NCI-H146 (cell line): ENCODE measurements at regions not wholly inside any gene's neighbourhood (a gene's known extent, or its start where the extent isn't known, plus 50 kb on each side); places are given as distances from the start of the nearest gene placed in this dataset.

Experiments used
- DNase-seq: peaks from one replicate; lab custom pipeline; 2025; lab: John Stamatoyannopoulos, UW

DNA sequence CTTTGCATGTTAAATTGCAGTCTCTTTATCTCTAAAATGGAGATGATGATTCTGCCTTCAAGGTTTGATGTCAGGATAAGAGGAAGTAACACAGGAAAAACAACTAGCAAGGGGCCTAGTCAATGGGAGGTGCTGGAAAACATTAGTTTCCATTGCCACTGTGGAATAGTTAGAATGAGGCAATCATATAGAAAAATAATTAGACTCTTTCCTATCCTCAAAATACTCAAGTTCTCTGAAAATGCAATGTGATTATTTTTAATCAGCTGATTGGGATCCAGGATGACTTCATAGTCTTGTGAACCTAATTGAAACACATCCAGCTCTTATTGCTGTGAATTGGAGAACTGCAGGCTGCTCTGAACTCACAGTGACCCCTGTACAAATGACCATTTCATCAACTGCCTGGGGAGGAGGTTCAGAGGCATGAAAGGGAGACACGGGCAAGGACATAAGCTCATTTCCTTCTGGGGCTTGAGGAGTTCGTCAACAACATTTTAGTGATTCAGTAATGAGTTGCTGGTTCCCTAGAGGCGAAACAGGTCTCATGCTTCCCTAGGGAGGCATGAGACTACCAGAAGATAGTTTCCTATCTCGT lies 422.5 kb downstream of the LPIN1 start:
- no peak for DNase-seq

DNA sequence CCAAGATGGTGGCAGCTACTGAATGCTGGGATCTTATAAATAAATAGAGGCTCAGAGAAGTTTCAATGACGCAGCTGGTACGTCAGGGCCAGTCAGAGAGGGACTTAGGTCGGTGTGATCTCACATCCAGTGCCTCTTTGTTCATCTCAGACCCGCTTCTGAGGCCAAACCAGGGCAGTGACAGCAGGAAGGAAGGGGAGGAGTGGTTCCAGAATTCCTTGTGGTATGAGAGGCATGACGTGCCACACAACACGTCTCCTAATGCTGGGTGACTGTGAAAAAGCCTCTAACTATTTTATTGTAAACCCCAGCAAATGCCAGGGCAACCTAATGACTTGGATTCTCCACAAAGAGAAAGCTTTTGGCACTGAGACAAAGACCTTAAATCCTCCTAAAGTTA lies 423.3 kb downstream of the LPIN1 start:
- no peak for DNase-seq

DNA sequence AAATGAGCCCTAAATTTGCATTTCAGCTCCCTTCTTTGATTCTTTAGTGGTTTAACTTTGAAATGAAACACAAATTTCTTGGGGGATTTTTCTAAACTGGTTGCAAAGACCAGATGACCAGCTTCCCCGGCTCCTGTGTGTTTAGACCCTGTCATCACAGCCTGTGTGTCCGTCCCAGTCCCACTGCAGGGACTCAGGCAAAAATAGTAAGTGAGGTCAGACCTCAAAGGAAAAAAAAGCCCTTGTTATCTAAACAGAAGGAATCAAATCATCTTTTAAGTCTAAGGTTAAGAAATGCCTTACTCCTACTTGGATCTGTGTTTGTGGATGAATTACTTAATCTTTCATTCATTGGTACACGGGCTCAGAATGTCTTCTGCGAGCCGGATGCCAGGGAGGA lies 423.7 kb downstream of the LPIN1 start:
- no peak for DNase-seq

DNA sequence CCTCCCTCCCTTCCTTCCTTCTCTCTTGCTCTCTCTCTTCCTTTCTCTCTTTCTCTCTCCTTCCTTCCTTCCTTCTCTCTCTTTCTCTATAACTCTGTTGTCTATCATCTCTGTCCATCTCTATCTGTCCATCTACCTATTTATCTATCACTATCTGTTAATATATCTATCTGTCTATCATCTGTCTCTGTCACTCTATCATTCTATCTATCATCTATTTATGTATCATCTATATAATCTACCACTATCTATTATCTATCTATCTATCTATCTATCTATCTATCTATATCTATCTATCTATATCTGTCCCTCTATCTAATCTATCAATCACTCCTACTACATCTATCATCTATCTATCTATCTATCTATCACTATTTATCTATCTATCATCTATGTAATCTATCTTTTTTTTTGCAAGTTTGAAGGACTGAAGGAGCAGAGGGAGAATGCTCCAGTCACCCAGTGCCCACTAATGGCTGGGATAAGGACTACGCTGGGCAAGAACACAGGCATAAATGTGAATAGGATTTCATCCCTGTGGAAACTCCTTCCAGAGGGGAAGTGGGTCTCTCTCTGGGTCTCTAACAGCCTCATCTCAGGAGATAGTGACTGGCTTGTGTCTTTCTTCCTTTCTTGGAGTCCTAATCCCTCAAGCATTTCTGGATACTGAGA lies 427.0 kb downstream of the LPIN1 start:
- no peak for DNase-seq

DNA sequence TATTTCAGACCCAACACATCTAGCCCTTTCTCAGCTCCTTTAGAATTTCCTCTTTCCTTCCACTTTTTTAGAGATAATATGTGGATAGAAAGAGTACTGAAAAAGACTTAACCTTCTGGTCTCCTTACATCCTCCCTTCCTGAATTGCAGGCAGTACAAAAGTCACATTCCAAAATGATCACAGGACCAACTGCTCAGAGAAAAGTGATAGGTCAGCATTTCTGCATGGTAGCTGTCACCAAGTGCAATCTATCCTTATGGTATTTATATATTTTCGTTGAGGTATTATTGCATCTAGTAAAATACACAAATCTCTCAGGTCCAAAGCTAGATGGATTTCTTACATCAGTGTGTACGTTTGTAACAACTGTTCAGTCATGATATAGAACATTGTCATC lies 427.5 kb downstream of the LPIN1 start:
- DNase-seq: no peak

DNA sequence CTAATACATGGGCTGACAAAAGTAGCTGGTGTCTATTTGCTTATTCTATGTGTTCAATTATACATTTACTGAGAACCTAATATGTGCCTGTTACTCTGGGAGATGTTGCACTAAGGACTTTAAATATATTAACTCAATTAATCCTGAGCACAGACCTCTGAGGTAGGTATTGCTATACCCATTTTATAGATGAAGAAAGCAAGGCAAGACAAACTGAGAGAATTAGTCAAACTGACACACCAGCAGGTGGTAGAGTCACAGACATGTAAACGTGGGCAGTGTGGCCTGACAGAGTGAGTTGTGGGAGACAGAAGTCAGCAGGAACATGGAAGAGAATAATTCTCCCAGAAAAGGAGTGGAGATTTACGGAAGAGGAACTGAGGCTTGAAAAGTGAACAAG lies 428.9 kb downstream of the LPIN1 start:
- no peak for DNase-seq

DNA sequence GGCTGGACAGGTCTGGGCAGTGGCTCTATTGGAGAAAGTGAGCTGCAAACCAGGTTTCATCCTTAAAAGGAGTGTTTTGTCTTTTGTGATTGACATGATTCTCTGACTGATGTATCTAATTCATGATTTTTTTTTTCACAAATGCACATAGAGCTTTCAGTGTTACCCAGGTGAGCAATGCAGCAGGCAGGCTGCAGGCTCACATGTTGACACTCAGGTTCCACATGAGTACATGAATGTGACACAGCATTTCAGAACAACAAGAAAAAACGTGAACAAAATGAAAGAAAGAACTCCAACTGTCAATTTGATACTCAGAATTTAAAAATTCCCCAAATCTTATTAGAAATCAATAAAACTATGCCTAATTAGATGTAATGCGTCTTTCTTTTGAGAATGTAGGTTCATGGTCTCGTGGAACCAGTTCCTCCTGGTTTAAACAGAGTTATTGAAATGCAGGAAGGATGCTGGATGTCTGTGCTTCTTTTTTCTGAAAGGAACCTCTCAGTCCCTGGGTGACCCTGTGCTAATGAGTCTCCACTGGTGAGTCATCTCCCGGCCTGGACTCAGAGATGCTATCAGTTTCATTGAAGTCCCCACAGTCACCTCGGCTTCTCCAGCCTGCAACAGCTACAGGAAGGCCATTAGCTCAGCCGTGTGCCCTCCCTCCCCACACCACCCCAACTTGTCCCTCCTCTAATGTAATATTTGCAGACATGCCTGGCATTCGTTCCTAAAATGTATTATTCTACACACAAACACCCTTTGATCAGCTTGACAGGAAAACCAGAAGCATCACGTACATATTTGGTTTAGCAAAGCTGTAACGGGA lies 430.4 kb downstream of the LPIN1 start:
- no peak for DNase-seq

DNA sequence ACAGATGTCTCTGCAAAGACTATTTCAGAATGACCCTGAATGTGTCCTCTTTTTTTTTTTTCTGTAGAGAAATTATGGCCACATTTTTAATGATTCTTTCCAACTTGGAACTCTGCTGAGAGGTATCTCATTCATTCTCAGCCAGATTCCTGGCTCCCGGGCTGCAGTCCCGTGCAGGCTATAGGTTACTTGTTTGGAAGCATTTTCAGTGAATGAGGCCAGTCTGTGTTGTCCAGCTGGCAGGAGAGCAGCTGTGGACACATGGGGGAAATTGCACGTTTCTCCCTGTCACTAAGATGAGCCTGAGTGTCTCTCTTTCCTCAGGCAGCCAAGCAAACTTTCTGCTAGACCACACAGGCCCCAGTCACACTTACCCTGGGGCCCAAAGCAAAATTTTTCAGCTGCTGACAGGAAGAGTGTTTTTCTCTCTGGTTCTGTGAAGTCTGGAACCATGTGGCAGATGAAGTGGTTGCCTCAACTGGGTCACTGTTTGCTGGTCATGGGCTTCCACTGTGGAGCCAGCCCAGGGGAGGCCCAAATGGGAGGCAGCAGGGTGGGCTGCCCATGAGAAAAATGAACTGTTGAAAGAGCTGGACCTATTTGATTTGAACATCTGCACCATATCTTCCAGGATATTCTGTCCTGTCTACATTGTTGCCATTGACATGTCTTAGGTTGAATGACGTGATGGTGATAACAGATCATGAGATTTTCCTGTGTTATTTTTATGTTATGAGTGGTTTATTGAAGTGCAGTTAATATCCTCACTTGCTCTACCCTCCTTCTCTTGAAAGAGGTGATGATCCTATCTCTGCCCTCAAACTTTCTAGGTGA lies 431.2 kb downstream of the LPIN1 start:
- DNase-seq: no peak

DNA sequence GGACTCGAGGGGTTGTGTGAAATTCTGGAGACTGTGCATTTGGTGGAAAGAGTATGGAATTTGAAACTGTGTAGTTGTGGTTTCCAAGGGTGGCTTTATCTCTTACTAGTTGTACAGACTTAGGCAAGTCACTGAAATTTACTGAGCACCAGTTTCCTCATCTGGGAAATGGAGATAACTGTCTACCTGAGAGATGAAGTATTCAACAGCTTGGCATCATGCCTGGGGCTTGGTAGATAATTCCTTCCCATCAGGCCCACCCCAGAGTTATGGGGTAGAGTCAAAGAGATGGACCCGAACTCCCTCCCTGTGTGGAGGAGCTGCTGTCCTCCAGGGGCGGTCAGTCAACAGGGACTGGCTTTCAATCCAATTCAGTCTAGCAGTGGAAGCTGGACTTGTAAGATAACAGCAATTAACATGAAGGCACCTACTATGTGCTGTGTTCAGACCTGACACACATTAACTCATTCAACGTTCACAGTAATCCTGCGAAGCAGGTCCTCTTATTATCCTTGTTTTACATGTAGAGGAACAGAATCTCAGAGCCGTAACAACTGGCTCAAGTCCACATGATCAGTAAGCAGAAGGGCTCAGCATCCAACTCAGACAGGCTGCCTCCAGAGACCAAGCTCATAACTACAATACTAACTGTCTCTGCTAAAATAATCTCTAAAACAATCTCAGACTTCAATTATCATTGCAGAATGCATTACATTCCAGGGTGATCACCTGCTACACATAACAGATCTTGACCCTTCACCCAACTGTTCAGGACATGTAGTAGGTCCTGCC lies 432.1 kb downstream of the LPIN1 start:
- no peak for DNase-seq

DNA sequence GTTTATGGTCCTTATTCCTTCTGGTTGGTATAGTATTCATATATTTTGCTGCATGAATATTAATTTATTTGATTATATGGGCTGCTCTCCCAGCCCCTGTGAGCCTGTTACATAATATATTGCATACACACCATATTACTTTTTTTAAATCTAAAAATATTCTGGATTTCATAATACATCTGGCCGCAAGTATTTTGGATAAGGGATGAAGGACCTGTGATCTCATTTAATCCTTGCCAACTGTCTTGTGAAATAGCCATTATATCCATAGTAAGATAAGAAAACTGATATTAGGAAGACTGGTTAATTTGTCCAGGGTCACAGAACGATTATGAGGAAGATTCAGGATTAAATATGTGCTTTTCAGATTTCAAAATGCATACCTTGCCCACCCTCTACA lies 433.6 kb downstream of the LPIN1 start:
- no peak for DNase-seq

DNA sequence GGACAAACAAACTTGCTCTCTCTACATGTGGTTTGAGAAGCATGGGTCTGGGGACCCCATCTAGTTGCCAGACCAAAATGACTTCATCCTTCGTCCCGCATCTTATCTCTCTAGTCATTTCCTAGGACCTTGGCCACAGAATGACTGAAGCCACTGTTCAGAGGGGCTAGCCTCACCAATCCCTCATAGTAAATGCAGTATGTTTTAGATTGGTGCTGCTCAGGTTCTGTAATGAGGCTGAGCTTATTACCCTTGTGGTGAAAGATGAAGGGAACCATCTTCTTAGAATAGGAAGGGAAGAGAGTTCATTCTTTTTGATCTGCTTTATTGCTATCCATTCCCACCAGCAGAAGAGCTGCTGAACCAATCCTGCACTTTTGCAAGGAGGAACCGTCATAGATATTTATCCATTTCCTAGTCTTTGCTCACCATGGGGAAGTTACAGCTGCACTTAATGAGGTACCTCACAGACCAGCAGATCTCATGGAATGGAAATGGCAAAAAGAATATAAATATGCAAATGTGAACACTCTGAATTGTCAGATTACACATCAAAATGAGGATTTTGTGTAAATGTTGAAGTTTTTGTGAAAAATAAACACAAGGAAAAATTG lies 436.7 kb downstream of the LPIN1 start:
- no peak for DNase-seq

DNA sequence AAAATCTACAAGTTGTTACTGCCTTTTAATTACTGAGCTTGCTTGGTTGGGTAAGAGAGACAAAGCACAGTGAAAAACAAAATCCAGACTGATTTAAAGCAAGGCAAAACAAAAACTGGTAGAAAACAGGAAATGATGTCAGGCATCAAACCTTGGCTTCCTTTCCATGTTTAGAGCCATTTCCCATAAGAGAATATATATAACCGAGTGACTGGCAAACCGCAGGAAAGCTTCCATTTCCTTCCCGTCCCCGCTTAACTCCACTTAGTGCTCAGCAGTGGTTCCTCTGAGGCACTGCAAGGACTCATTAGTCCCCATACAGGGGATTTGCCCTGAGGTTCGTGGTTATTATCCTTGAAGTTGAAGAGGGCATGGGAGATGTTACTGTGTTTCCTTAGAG lies 446.3 kb downstream of the LPIN1 start:
- DNase-seq: no peak

DNA sequence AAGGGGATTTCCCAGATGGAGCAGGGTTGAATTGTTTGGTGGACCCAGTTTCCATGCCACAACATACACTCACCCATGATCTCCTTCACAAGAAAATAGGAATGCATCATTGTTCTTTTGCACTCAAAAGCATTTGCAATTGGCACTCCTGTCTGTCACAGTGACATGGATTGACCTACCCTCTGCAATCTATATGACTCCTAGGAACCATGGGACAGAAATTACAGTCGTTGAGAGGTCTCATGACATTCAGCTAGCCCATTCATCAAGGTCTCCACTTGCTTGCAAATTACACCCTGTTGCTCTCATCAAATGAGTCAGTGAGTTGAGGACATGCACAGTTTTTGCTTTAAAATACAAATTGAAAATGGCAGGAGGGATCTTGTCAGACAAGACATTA lies 448.5 kb downstream of the LPIN1 start:
- no peak for DNase-seq

DNA sequence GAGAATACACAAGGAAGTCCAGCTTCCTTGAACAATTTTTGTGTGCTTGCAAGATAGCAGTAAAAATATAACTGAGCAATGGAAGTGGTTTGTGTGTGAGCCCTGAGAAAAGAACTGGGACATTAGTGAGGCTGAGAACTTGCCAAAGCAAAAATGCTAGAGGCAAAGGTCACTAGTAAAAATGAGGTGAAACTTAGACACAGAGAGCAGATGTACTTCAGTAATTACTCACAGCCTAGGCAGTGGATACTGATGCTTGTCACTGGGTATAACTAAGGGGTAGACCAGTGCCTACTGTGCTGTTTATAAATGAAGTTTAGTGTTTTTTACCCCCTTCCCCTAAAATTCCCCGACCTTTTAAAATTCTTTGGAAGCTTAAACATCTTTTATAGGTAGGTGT lies 450.1 kb downstream of the LPIN1 start:
- DNase-seq: no peak

DNA sequence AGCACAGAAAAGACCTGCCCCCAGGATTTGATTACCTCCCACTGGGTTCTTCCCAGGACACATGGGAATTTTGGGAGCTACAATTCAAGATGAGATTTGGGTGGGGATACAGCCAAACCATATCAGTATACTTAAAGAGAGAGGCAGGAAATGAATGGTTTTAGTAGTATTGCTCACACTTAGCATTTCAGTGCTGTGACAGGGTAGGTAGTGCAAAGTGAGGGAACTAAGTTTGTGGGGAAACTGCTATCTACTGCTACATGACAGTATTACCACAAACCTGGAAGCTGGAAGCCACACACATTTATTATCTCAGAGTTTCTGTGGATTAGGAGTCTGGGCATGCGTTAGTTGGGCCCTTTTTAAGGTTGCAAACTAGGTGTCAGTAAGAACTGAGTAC lies 450.7 kb downstream of the LPIN1 start:
- DNase-seq: no peak

DNA sequence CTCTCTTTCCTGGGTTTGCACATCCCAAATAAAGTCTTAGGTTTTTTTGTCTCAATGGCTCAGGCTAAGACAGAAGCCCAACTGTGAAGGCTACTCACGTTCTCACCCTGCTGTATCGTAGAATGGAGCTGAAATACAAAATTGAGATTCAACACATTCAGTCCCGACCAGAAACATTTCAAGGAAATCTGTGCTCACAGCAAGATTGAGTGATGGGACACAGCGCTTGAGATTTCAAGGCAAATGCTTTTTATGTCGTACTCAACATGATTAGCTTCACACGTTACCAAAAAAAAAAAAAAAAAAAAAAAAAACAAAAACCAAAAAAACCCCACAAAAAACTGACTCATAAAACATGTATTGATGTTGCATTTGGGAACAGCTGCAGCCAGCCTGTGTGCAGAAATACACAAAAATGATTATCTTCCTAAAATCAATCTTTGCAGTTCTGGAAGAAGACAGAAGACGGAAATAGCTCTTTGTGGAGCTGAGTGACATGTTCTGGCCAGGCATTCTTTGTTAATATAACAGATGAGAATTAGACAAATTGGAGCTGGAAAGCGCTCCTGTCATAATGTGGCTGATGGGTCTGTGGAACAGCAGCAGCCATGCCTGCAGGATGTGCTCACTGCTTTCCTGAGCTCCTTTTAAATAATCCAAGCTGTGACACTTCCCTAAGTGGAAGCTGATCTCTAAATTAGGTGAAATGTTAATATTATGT lies 453.2 kb downstream of the LPIN1 start:
- DNase-seq: no peak

DNA sequence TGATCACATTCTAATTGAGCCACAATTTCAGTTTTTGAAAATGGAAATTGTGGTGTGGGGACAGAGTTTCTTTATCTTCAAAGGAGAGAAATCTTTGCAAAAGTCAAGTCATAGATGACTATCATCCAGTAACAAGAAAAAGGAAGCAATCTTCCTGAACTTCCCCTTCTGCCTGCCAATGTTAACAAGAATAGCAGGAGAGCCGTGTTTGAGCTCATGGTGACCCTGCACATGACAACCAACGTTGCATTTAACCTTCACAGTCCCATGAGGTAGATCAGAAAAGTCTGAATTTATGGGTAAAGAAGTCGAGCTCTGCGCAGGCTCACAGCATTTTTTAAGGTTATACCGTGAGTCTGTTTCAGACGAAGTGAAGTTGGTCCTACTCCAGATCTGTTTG lies 454.9 kb downstream of the LPIN1 start:
- no peak for DNase-seq

DNA sequence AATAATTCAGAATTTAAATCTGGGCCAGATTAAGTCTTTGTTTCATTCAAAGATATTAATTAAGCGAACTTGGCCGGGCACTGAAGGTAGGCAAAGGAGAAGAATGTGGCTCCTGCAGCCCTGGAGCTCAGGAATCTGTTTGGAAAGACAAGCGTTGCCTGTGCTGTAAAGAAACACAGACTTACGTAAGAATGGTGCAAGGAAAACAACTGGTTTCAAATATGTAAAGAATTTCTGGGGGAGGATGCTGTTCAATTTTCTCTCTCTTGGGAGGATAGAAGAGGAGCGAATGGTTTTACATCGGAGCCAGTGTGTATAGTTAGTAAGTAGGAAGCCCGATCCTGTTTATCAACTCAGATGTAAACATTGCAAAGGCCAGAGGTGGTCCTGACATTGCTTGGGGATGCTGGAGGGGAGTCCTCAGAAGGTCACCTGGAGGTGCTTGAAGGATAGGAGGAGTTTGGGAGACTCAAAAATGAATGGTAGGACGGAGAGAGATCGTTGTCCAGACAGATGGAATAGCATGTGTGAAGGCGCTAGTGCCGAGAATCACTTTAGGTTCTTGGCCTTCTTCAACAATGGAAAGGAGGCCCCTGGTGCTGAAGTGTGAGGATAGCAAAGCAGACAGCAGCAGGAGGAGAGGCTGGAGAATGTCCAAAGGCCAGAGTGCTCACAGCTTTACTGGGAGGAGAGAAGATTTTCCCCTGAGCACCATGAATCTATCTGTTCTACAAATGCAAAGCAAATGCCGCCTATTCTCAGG lies 456.1 kb downstream of the LPIN1 start:
- DNase-seq: no peak

DNA sequence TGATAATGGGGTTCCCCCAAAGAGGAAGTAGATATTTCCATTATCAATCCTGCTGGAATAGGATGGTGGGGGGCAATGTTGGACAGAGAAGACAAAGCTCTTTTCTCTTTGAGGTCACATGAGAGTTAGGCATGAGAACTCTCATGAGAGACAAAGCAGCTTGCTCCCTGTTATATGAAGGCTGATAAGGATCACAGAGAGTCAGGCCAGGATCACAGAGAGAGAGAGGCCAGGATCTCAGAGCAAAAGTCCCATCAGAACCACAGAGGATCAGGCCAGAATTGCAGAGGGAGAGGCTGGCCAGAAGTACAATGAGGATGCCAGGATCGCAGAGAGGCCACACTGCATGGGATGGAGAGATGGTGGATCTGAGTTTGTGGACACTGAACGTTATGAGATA lies 457.1 kb downstream of the LPIN1 start:
- DNase-seq: no peak

DNA sequence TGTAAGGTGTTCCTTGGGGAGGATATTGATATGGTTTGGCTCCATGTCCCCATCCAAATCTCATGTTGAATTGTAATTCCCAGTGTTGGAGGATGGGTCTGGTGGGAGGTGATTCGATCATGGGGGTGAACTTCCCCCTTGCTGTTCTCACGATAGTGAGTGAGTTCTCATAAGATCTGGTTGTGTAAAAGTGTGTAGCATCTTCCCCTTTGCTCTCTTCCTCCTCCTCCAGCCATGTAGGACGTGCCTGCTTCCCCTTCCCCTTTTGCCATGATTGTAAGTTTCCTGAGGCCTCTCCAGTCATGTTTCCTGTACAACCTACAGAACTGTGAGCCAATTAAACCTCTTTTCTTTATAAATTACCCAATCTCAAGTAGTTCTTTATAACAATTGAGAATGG lies 458.7 kb downstream of the LPIN1 start:
- DNase-seq: no peak
